GM12874 (cell line): ENCODE measurements at regions not wholly inside any gene's neighbourhood (a gene's known extent, or its start where the extent isn't known, plus 50 kb on each side); places are given as distances from the start of the nearest gene placed in this dataset.

Experiments
- TF ChIP-seq, protein P1 (sequence below): IDR thresholded peaks from 2 replicates; pipeline ENCODE4 v1.5.1; 2011; ENCODE audit warnings: low read depth, mild to moderate bottlenecking, control low read depth, low read length, moderate library complexity; ENCODE audit not compliant: insufficient read depth

DNA sequence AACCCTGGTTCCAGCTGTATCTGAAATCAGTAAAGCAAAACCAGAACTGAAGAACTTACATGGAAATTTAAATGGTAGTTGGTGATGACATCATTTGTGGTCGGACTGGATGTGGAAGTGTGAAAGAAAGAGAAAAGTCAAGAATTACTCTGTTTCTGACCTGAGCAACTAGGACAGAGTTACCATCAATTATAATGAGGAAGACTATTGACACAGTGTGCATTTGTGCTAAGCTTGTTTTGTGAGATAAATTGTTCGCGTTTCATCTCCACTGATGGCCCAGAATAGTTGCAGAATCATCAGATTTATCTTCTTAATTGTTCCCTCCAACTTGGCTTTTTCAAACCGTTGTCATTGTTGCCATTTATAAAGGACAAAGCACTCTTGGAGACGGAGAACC is 410.6 kb upstream of the DEPDC1 start:
- TF ChIP-seq, protein P1, sequence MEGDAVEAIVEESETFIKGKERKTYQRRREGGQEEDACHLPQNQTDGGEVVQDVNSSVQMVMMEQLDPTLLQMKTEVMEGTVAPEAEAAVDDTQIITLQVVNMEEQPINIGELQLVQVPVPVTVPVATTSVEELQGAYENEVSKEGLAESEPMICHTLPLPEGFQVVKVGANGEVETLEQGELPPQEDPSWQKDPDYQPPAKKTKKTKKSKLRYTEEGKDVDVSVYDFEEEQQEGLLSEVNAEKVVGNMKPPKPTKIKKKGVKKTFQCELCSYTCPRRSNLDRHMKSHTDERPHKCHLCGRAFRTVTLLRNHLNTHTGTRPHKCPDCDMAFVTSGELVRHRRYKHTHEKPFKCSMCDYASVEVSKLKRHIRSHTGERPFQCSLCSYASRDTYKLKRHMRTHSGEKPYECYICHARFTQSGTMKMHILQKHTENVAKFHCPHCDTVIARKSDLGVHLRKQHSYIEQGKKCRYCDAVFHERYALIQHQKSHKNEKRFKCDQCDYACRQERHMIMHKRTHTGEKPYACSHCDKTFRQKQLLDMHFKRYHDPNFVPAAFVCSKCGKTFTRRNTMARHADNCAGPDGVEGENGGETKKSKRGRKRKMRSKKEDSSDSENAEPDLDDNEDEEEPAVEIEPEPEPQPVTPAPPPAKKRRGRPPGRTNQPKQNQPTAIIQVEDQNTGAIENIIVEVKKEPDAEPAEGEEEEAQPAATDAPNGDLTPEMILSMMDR = no peak

DNA sequence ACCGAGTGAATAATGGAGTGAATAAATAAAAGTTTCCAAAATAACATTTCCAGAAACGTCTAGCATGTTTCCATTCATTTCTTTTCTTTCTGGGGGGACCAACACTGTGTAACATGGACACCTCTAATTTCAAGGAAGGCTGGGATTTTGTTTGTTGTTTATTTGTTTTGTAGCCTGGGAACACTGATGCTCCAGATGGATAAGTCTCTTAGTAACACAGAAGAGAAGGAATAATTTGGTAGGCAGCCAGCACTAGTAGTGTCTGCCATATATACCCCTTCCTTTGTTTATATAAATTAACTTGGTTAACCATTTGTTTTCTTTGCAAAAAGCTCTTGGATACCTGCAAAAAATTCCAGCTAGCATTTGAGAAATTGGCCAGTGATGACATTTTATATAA is 411.4 kb upstream of the DEPDC1 start:
- TF ChIP-seq, protein P1 = no peak

DNA sequence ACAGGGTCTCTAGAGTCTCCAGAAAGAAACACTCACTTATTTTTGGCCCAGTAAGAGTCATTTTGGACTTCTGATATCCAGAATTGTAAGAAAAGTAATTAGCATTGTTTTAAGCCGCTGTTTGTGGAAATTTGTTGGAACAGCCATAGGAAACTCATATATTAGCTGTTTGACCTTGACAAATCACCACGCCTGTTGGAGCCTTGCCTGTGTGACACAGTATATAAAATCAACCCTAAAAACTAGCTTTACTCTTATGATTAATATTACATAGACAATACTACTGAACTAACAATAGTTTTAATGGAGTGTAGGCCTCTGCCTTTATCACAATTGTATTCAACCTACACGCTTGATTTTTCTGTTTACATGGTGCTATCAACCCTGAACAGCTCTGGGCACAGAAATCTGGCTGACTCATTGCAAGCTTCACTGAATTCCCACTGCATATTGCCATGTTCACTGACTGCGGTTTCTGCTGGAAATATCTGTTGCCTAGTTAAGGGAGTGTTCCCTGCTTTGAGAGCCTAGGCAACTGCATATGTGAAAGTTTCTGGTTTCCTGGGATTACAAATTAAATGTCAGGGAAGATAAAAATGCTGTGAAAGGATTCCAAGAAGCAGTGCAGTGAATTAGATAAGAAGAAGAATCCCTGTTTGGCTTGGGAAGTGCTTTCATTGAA is 419.5 kb upstream of the DEPDC1 start:
- TF ChIP-seq, protein P1 = no peak

DNA sequence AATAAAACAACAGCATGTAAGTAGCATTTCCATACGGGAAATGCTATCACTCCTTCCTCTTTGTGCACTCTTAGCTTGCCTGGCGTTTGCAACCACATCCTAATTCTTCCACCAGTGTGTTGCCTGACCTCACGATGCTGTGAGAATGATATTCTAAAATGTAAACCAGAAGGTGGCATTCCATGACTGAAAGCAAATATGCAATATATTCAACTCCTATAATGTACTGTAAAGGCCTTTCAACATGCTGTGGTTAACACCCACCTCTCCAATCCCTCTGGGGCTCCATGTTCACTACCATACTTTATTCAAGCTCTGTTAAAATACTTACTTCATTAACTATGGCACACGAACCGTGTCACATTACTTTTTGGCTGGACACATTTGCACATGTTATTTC is 420.6 kb upstream of the DEPDC1 start:
- TF ChIP-seq, protein P1 = no peak

DNA sequence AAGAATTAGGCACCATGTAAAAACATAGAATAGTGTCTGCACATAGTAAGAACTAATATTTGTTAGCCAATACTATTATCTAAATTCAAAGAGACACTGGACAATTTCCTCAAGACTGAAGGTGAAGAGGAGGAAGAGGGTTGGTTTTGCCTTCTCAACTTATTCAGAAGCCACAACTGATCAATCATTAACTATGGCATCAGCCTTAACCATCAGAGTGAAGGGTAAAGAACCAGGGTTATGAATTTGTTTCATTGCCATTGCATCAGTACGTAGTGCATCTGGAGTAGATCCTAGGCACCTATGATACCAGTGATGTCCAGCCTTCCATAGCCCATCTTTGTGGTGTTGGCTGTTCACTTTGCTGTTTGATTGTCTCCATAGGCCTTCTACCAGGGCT is 421.7 kb upstream of the DEPDC1 start:
- TF ChIP-seq, protein P1 = no peak

DNA sequence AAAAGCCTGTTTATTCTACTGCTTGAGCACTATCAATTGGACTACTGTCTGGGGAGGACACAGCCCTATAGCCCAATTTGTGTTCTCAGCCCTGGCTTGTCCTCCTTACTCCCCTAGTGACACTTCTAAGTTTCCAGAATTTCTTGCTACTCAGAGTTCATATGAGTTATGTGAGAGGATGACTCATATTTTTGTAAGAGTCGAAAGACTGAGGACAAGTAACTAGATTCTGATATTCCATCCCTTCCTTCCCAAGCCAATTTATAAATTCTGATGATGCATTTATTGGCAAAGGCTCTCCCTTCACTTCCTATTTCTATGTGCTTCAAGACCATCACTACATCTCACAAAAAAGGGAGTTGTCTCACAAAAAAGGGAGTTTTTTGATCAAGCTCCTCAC is 422.2 kb upstream of the DEPDC1 start:
- TF ChIP-seq, protein P1 = no peak

DNA sequence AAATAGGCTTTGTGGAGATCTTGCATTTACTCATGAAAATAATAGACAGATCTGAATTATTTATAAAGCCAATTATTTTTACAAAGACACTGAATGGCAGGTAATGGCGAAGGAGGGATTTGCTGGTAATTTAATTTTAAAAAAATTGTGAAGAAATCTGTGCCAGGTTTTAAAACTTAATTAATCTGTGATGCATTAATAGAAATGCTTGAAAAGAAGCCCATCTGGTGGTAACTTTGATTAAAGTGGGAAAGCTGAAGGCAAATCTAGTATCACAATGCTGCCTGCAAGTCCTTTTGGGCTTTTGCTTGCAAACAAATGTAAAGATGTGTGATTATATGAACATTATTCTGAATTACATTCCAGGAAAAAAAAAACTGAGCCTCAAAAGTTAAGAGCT is 433.2 kb upstream of the DEPDC1 start:
- TF ChIP-seq, protein P1 = no peak
